ENCODE measurements at regions not wholly inside any gene's neighbourhood (a gene's known extent, or its start where the extent isn't known, plus 50 kb on each side); places are given as distances from the start of the nearest gene placed in this dataset.

- H3K4me3 ChIP-seq (ENCODE audit: low read depth, low read length): no peak overlapping the region
- TF ChIP-seq CTCF (IDR thresholded peaks at IDR 0.05; ENCODE audit: borderline replicate concordance, insufficient read depth, low read depth, low read length): no peak
Observed at GRCh38 chr13:48858122-48858902, 117.4 kb upstream of the FNDC3A start.

GRCh38 chr13:48859272-48860105 is 116.2 kb upstream of the FNDC3A start:
- no peak for TF ChIP-seq CTCF (IDR thresholded peaks at IDR 0.05; ENCODE audit: borderline replicate concordance, insufficient read depth, low read depth, low read length)

GRCh38 chr13:48860364-48860763 is 115.3 kb upstream of the FNDC3A start:
- H3K4me3 ChIP-seq (ENCODE audit: low read depth, low read length): no peak overlapping the region
- no peak for TF ChIP-seq CTCF (IDR thresholded peaks at IDR 0.05; ENCODE audit: borderline replicate concordance, insufficient read depth, low read depth, low read length)

More at GRCh38 chr13:48859272-48860105, 116.2 kb upstream of the FNDC3A start:
- no peak overlapping the region for H3K4me3 ChIP-seq (ENCODE audit: low read depth, low read length)

- H3K4me3 ChIP-seq (ENCODE audit: low read depth, low read length): no peak overlapping the region
- TF ChIP-seq CTCF (IDR thresholded peaks at IDR 0.05; ENCODE audit: borderline replicate concordance, insufficient read depth, low read depth, low read length): no peak
Observed at GRCh38 chr13:48862572-48862971, 113.1 kb upstream of the FNDC3A start.

- TF ChIP-seq CTCF (IDR thresholded peaks at IDR 0.05; ENCODE audit: borderline replicate concordance, insufficient read depth, low read depth, low read length): no peak
- no peak overlapping the region for H3K4me3 ChIP-seq (ENCODE audit: low read depth, low read length)
Observed at GRCh38 chr13:48864100-48864499, 111.6 kb upstream of the FNDC3A start.

GRCh38 chr13:48866249-48866648 is 109.5 kb upstream of the FNDC3A start:
- H3K4me3 ChIP-seq (ENCODE audit: low read depth, low read length): no peak overlapping the region
- no peak for TF ChIP-seq CTCF (IDR thresholded peaks at IDR 0.05; ENCODE audit: borderline replicate concordance, insufficient read depth, low read depth, low read length)

Data from GM12875 (cell line).